Esophagus muscularis mucosa (tissue), 3 donors: ENCODE measurements at regions not wholly inside any gene's neighbourhood (a gene's known extent, or its start where the extent isn't known, plus 50 kb on each side); places are given as distances from the start of the nearest gene placed in this dataset.
"Not testable (repeated sequence)": the region's sequence is repeated elsewhere in the genome, so short reads cannot be mapped to it uniquely, and the experiment has no call there.

Experiments
- CTCF ChIP-seq, 3 experiments: fragments of 200-600 bp in 2 of 3; fragments of 450-650 bp in 1 of 3; sonication (generic) in 2 of 3; IDR thresholded peaks; one replicate each; pipeline ENCODE4 v1.5.1; 2017 to 2019; ENCODE audit warnings: antibody characterized with exemption in 3 of 3, mild to moderate bottlenecking in 2 of 3, moderate library complexity in 1 of 3
- POLR2A ChIP-seq: fragments of 450-650 bp; IDR thresholded peaks from one replicate; pipeline ENCODE4 v1.6.1; 2017; ENCODE audit warnings: antibody characterized with exemption, moderate library complexity, mild to moderate bottlenecking, low read depth

GRCh38 chr14:105682442-105682841, 156.1 kb downstream of the TMEM121 start:
- not testable (repeated sequence) for TF ChIP-seq POLR2A; CTCF (IDR thresholded peaks at IDR 0.05)
